Osteocyte (in vitro differentiated cells): ENCODE measurements at regions not wholly inside any gene's neighbourhood (a gene's known extent, or its start where the extent isn't known, plus 50 kb on each side); places are given as distances from the start of the nearest gene placed in this dataset.
A peak's percentile ranks its signal among the peaks of the same experiment; 100 is the strongest.

Experiments used
- DNase-seq: peaks from one replicate; pipeline ENCODE4 v3.0.0; 2021; ENCODE audit warnings: mixed read lengths; ENCODE audit not compliant: unreplicated experiment; ENCODE audit errors: extremely low spot score
- H3K27ac Mint-ChIP-seq: one replicate; pipeline ENCODE4 v1.8.0; 2021; ENCODE audit warnings: mild to moderate bottlenecking, mixed read lengths; ENCODE audit not compliant: unreplicated experiment
- H3K27me3 Mint-ChIP-seq: one replicate; pipeline ENCODE4 v1.8.0; 2021; ENCODE audit warnings: mixed read lengths; ENCODE audit not compliant: unreplicated experiment
- H3K36me3 Mint-ChIP-seq: one replicate; pipeline ENCODE4 v1.8.0; 2021; ENCODE audit warnings: mixed read lengths; ENCODE audit not compliant: unreplicated experiment
- H3K4me1 Mint-ChIP-seq: one replicate; pipeline ENCODE4 v1.8.0; 2021; ENCODE audit warnings: mixed read lengths; ENCODE audit not compliant: unreplicated experiment
- H3K4me3 Mint-ChIP-seq: one replicate; pipeline ENCODE4 v1.8.0; 2021; ENCODE audit warnings: mild to moderate bottlenecking, moderate library complexity, mixed read lengths; ENCODE audit not compliant: unreplicated experiment
- H3K9me3 Mint-ChIP-seq: one replicate; pipeline ENCODE4 v1.8.0; 2021; ENCODE audit warnings: mixed read lengths; ENCODE audit not compliant: unreplicated experiment
- CTCF ChIP-seq: fragments of 200-600 bp; sonication (generic); IDR thresholded peaks from 2 replicates; pipeline ENCODE4 v1.5.0; 2021; ENCODE audit warnings: antibody characterized with exemption, mild to moderate bottlenecking, moderate library complexity

GRCh38 chr11:23919455-23919854 lies 577.4 kb upstream of the LUZP2 start:
- Mint-ChIP-seq H3K27me3 (no peaks in the 10 kb centered on the region), H3K4me3 (no peak overlapping the region), H3K4me1 (peaks cover 11% of the 10 kb centered on the region), H3K9me3 (peaks cover 8% of the 10 kb centered on the region), H3K36me3 (no peaks in the 10 kb centered on the region), H3K27ac (no peak overlapping the region)
- TF ChIP-seq CTCF = no peak
- DNase-seq = no peak

GRCh38 chr11:23923357-23923756 lies 573.5 kb upstream of the LUZP2 start:
- Mint-ChIP-seq H3K27me3 (no peaks in the 10 kb centered on the region), H3K36me3 (no peaks in the 10 kb centered on the region), H3K4me3 (no peak overlapping the region), H3K4me1 (peaks cover 11% of the 10 kb centered on the region), H3K27ac (no peak overlapping the region), H3K9me3 (no peaks in the 10 kb centered on the region)
- no peak for TF ChIP-seq CTCF
- DNase-seq = no peak

- no peak for DNase-seq
- H3K9me3 Mint-ChIP-seq = no peaks in the 10 kb centered on the region
- TF ChIP-seq CTCF = no peak
- H3K4me1 Mint-ChIP-seq = peaks cover 8% of the 10 kb centered on the region
- H3K27ac Mint-ChIP-seq = peak overlapping the region; percentile 34
- no peaks in the 10 kb centered on the region for H3K27me3 Mint-ChIP-seq
- H3K36me3 Mint-ChIP-seq = no peaks in the 10 kb centered on the region
- no peak overlapping the region for H3K4me3 Mint-ChIP-seq
Observed at GRCh38 chr11:23924226-23924625, 572.6 kb upstream of the LUZP2 start.

- Mint-ChIP-seq H3K27ac (no peak overlapping the region), H3K9me3 (no peaks in the 10 kb centered on the region), H3K4me3 (no peak overlapping the region), H3K36me3 (peaks cover 2% of the 10 kb centered on the region), H3K4me1 (no peaks in the 10 kb centered on the region), H3K27me3 (no peaks in the 10 kb centered on the region)
- DNase-seq = no peak
- no peak for TF ChIP-seq CTCF
Observed at GRCh38 chr11:23931443-23931842, 565.4 kb upstream of the LUZP2 start.

GRCh38 chr11:23932485-23932898 lies 564.4 kb upstream of the LUZP2 start:
- H3K36me3 Mint-ChIP-seq = peaks cover 2% of the 10 kb centered on the region
- TF ChIP-seq CTCF = no peak
- H3K27ac Mint-ChIP-seq = no peak overlapping the region
- H3K4me3 Mint-ChIP-seq = no peak overlapping the region
- DNase-seq = no peak
- no peaks in the 10 kb centered on the region for H3K9me3 Mint-ChIP-seq
- no peaks in the 10 kb centered on the region for H3K4me1 Mint-ChIP-seq
- H3K27me3 Mint-ChIP-seq = no peaks in the 10 kb centered on the region
